HFF-Myc (cell line): ENCODE measurements at regions not wholly inside any gene's neighbourhood (a gene's known extent, or its start where the extent isn't known, plus 50 kb on each side); places are given as distances from the start of the nearest gene placed in this dataset.

Experiments used
- DNase-seq: peaks from one replicate; pipeline ENCODE4 v3.0.0-alpha.2; 2011; ENCODE audit warnings: low read depth; ENCODE audit errors: extremely low read depth
- H3K4me3 ChIP-seq: replicated peaks from 2 replicates; pipeline ENCODE4 v1.5.1; 2011; ENCODE audit warnings: low read depth, mild to moderate bottlenecking, control low read depth, low read length
- TF ChIP-seq, protein P1 (sequence below): IDR thresholded peaks from 2 replicates; pipeline ENCODE4 v1.5.1; 2012; ENCODE audit warnings: mild to moderate bottlenecking, low read depth, low read length, control low read depth; ENCODE audit errors: missing control alignments

DNA sequence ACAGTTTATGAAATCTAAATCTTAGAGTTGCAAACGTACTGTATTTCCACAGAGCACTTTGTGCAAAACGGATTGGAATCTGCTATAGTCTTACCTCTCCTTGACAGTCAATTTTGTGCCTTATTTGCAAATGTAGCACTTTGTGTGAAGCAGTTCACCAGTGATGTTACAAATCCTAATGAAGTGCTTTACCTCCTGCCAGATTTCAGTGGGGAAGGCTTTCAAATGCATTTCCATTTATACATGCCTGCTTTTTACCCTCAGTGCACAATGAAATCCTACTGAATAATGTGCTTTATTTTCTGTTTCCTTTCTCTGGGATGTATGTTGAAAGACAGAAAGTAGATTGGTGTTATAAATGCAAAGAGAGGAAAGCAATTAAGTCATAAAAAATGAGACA lies 2141.6 kb upstream of the C9orf72 start:
- TF ChIP-seq, protein P1, sequence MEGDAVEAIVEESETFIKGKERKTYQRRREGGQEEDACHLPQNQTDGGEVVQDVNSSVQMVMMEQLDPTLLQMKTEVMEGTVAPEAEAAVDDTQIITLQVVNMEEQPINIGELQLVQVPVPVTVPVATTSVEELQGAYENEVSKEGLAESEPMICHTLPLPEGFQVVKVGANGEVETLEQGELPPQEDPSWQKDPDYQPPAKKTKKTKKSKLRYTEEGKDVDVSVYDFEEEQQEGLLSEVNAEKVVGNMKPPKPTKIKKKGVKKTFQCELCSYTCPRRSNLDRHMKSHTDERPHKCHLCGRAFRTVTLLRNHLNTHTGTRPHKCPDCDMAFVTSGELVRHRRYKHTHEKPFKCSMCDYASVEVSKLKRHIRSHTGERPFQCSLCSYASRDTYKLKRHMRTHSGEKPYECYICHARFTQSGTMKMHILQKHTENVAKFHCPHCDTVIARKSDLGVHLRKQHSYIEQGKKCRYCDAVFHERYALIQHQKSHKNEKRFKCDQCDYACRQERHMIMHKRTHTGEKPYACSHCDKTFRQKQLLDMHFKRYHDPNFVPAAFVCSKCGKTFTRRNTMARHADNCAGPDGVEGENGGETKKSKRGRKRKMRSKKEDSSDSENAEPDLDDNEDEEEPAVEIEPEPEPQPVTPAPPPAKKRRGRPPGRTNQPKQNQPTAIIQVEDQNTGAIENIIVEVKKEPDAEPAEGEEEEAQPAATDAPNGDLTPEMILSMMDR: no peak
- no peak for DNase-seq
- no peak overlapping the region for H3K4me3 ChIP-seq

DNA sequence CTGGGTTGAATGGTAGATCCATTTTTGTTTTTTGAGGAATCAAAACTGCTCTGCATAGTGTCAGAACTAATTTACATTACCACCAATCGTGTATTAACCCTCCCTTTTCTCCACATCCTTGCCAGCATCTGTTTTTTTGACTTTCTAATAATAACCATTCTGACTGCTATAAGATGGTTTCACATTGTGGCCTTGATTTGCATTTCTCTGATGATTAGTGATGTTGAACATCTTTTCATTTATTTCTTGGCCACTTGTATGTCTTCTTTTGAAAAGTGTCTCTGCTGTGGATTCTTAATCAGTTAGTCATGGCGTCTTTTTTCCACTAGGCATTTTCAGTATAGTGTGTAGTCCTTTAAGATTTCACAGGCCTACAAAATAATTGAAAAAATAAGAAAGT lies 2144.3 kb upstream of the C9orf72 start:
- DNase-seq: no peak
- H3K4me3 ChIP-seq: no peak overlapping the region
- TF ChIP-seq, protein P1: no peak

DNA sequence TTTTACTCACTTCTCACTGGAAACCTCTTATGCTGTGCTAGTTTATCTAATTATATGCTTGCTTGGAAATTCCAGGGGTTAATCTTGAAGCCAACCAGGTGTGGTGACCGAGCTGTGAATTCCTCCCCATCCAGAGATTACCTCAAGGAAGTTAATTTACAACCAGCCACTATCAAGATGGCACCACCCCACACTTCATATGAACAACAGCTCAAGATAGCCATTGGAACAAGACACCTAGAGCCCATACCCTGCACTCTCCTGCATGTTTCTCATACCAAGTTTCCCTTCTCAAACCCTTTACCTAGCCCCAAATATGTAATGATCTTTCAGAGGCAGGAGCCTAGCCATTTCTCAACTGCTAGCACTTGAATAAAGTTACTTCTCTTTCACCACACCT lies 2156.9 kb upstream of the C9orf72 start:
- TF ChIP-seq, protein P1: no peak
- no peak overlapping the region for H3K4me3 ChIP-seq
- DNase-seq: no peak

DNA sequence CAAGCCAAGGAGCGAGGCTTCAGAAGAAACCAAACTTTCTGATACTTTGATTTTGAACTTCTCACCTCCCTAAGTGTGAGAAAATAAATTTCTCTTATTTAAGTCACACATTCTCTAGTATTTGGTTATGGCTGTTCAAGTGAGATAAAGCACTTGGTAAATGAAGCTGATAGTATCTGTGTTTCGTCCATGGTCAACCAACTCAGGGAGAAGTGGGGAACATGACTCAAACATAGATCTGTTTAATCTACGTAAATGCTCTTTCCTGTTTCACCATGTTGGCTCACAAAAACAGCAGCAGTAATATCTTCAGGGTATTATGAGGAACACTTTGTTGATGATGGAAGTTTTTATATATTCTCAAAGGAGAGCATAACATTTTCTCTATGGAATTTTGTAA lies 2167.2 kb upstream of the C9orf72 start:
- TF ChIP-seq, protein P1: no peak
- H3K4me3 ChIP-seq: no peak overlapping the region
- no peak for DNase-seq

DNA sequence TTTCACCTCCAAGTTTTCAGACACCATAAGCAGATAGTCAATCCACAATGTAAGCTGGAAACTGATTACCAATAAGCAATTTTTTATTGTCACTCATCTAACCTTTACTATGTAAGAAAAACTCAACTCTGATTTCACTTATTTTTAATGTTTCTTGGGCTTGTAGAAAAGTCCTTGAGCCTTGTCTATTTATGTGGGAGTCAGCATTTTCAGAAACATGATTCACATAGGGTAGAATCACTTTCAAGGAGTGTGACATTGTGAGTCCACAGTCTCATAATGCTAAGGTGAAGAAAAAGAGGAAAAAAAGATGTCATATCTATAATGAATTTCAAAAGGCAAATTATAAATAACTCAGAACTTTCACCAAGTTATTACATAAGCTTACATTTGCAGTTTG lies 2167.9 kb upstream of the C9orf72 start:
- DNase-seq: no peak
- TF ChIP-seq, protein P1: no peak
- H3K4me3 ChIP-seq: no peak overlapping the region

DNA sequence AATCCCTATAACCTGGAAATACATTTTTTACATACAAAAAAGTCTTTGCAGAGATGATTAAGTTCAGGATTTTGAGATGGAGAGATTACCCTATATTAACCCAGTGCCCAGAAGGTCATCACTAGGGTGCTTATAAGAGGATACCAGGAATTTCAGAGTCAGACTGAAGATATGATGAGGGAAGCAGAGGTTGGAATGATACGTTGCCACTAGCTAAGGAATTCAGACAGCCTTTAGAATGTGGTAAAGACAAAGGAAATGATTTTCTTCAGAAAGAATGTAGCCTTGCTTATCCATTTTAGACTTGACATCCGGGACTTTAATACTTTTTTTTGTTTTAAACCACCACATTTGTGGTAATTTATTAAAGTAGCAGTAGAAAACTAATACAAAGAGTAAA lies 2176.8 kb upstream of the C9orf72 start:
- H3K4me3 ChIP-seq: no peak overlapping the region
- no peak for DNase-seq
- TF ChIP-seq, protein P1: no peak

DNA sequence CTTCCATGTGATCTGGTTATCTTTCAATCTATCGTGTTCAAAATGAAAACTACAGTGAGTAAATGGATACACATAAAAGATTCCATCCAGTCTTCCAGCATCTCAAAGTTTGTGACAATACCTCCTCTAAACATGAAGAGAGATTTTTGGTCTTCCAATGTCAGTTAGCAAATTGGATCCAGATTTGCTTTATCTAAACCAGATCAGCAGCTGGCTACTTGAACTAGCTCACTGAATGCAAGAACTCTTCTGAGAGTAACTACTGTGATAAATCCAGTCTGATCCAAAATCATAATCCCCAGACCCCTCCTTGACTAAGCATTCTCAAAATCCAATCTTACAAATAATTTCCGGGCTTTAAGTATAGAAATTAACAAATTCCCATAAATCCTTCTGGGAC lies 2177.9 kb upstream of the C9orf72 start:
- DNase-seq: no peak
- no peak overlapping the region for H3K4me3 ChIP-seq
- TF ChIP-seq, protein P1: no peak
